ENCODE measurements at regions not wholly inside any gene's neighbourhood (a gene's known extent, or its start where the extent isn't known, plus 50 kb on each side); places are given as distances from the start of the nearest gene placed in this dataset.

DNA sequence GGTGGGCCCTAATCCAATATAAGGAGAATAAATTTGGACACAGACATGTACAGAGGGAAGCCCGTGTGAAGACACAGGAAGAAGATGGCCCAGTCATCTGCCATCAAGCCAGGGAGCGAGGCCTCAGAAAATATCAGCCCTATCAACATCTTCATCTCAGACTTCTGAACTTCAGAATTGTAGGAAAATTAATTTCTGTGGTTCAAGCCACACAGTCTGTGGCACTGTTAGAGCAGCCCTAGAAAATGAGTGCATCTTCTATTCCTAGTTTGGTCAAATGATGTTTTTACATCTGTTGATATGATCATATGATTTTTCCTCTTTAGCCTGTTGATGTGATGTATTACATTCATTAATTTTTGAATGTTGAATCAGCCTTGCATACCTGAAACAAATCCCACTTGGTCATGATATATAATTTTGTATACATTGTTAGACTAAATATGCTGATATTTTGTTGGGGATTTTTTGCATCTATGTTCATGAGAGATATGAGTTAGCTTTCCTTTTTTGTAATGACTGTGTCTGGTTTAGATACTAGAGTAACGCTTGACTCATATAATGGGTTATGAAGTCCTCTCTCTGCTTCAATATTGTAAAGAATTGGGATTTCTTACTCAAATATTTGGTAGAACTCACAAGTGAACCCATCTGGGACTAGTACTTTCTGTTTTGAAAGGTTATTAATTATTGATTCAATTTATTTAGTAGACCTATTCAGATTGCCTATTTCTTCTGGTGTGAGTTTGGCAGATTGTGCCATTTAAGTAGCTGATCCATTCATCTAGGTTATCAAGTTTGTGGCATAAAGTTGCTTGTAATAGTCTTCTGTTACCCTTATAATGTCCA is 451.4 kb downstream of the EIPR1 start:
- DNase-seq (ENCODE audit: low spot score), result no peak

DNA sequence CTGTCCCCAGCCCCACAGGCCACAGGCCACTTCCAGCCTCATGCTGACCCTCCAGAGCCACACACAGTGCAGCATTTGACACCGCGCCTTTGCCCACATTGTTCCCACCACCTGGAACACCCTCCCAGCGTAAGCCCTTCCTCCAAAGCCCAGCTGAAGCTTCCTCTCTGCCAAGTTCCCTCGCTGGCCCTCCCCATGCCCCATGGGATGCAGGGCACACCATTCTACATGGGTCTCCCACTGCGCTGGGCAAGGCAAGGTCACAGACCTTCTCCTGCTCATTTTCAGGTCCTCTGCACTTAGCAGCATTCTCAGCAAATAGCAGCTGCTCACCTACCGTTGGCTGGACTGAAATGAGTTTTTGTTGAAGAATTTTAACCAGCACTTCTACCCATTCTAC is 455.5 kb downstream of the EIPR1 start:
- DNase-seq (ENCODE audit: low spot score), result no peak

DNA sequence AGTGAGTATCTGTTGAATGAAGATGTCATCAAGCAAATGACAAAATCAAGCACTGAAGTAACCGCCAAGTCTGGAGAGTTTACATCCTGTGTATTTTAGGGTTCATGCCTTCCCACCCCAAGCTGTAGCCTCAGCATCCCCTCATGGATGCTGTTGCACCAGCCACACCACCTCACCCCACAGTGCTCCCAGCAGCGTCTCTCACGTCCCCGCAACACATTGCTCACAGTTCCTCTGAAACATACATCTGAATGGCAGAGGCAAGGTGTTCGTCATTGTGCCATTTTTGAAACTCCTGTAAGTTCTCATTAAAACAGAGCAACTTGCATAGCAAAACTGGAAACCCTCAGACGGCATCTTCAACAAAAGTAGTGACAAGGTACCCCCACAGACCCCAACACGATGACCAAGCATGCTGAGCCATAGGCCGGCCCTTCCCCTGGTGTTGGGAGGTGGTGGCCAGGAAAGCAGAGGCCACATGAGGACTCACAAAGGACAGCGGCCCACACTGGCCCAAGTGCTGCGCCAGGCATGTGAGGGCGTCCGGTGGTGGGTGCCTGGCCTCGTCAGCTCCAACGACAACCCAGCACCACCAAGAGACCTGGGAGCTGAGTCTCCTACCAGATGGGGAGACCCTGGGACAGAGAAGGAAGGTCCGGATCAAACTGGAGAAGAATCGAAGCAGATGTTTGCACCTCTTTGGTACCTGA is 456.5 kb downstream of the EIPR1 start:
- no peak for DNase-seq (ENCODE audit: low spot score)

DNA sequence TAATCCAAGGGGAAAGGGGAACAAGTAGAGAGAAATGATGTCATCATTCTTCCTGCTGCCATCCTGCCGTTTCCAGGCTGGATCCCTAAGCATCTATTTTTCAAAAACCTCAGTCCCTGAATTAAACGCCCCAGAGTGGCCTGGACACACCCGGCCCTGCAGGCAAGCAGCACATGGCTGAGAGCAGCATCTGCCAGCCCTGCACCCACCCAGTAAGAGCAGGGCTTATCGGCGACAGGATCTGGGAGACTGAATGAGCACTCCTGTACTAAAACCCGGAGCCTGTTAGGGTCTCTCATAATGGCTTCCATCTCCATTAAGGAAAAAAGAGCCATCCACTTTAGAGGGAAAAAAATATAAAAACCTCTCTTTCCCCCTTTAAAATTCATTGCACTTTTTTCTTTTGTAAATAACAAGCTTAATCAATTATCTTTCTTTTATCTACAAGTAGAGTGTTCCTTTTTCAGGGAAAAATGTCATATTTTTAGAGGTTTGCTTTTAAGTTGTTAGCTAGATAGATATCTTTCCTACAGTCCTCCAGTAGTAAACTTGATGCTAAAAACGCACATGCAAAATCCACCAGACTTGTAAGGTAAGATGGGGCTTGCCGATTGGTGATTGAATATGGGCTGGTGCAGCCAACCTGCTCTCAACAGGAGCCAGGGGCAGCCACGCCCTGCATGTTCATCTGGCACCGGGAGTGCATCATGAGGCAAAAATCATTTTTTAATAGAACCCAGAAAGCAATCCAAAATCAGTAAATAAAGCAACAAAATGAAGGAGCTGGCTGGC is 457.8 kb downstream of the EIPR1 start:
- DNase-seq (ENCODE audit: low spot score), result no peak

- no peak for DNase-seq (ENCODE audit: low spot score)
Measured at GRCh38 chr2:2919026-2919425, 458.6 kb downstream of the EIPR1 start.

- DNase-seq (ENCODE audit: low spot score), result no peak
Measured at GRCh38 chr2:2916621-2917020, 461.0 kb downstream of the EIPR1 start.

DNA sequence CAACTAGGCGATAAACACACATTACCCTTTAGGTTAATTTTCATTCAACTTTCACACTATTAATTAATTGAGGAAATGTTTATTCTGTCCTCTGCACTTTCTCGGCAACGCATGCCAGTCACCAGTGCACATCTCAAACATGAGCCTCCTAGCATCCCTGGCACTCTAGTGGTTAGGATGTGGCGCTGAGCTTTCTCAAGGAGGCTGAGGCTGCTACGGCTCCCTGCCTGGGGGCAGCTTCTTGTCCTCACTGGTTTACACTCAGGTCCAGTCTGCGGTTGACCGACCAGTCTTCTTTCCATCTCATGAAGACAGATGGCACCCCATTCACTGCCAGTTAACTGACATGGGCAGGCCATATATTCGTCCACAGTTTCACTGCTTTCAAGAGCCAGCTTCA is 463.4 kb downstream of the EIPR1 start:
- no peak for DNase-seq (ENCODE audit: low spot score)

DNA sequence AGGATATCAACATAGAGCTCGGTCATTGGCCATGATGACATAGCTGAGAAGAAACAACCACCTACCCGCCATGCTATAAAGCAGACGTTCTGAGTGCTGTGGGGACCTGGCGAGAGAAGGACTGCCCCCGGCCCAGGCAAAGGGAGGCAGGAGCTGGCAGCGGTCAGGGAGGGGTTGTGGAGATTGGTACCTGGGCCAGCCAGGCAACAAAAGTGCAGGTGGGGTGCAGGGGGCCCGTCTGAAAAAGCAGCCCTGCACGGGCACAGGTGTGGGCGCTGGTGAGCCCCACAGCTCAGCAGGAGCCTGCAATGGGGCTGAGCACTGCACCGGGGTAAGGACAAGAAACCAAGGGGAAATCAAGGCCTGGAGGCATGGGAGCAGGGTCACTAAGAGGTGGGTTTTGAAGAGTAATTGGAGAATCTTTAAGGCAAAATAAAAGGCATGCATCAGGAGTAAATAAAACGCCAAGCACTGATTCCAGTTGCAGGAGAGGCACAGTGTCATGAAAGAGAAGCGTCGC is 464.0 kb downstream of the EIPR1 start:
- DNase-seq (ENCODE audit: low spot score), result no peak

DNA sequence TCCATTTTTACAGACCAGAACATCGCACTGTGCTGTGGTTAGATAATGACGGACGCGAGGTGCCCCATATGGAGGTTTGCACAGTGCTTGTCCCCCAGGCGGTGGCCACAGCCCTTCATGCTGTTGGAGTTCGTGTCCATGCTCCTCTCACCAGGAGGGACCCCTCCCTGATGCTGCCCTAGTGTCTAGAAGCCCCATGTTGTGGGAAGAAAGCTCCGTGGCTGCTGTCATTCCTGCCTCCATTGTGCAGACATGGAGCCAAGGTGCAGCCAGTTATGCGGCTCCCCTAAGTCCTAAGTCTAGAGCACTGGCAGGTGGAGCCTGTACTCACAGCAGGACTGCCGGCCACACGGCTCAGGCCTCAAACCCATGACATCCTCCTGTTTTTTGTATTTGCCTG is 464.9 kb downstream of the EIPR1 start:
- DNase-seq (ENCODE audit: low spot score), result no peak

DNA sequence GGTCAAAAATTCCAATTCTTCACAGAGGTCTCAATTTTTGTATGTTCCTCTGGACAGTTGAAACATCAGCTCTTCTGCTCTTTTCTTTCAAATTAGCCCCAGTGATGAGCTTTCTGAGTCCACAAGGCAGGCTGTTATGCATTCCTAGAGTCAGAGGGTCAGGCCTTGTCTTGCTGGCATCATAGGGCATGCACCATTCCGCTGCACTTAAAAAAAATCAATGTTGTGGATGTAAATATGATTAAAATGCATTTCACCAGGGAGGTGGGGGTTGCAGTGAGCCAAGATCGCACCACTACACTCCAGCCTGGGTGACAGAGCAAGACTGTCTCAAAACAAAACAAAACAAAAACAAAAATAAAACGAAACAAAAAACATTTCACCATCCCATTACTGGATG is 465.3 kb downstream of the EIPR1 start:
- no peak for DNase-seq (ENCODE audit: low spot score)

GRCh38 chr2:2910259-2910658 is 467.4 kb downstream of the EIPR1 start:
- DNase-seq (ENCODE audit: low spot score), result no peak

DNA sequence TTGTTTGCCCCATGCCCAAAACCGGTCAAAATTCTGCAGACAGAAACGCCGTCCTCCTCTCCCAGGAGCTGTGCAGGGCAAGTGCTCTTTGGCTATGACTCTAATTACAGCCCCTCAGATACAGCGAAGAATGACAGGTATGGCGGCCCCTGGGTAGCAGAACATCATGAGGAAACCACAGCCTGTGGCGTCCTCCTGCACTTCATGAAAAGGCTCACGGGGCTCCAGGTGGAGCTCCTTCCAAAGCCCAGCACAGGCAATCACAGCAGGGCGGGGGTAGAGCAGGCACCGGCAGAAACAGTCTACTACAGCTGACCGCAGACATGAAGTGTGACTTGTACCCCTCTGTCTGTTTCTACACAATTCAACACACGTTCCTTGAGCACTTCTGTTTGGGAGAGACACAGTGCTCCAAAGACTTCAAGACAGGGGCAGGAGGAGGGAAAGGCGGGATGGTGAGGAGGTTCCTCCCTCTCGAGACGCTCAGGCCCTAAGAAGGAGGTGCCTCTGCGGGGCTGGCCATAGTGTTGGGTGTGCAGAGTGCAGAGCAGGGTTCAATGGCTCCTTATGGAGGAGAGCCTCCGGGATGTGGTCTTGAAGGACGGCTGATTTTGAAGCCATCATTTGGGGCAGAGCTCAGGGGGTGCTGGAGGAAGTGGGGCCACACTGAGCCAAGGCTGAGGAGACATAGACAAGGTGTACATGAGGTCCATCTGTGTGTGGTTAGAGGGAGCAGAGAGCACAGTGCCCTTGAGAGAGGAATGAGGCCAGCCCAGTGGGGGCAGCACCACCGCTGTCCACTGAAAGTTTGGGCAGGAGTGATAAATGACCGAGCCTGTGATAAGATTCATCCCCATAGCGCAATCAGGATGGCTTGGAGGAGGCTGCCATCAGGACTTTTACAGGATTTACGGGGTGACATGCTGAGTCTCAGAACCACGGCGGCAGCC is 468.3 kb downstream of the EIPR1 start:
- DNase-seq (ENCODE audit: low spot score), result no peak

DNA sequence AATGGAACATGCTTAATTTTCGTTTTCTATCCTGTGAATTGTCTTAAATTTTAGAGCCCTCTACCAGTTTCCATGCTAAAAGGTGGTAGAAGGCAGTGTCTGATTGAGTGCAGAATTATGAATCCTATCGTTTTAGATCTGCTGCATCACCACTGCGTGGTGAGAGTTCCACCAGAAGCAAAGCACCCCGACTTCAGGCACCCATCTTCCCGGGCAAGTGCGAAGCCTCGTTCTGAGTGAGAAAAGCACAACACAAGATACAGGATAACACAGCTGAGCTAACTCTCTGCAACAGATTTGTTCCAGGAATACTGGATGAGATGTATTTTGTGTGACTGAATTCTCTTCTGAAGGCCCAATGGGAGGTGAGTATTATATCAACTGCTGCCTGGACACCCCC is 471.5 kb downstream of the EIPR1 start:
- no peak for DNase-seq (ENCODE audit: low spot score)

DNA sequence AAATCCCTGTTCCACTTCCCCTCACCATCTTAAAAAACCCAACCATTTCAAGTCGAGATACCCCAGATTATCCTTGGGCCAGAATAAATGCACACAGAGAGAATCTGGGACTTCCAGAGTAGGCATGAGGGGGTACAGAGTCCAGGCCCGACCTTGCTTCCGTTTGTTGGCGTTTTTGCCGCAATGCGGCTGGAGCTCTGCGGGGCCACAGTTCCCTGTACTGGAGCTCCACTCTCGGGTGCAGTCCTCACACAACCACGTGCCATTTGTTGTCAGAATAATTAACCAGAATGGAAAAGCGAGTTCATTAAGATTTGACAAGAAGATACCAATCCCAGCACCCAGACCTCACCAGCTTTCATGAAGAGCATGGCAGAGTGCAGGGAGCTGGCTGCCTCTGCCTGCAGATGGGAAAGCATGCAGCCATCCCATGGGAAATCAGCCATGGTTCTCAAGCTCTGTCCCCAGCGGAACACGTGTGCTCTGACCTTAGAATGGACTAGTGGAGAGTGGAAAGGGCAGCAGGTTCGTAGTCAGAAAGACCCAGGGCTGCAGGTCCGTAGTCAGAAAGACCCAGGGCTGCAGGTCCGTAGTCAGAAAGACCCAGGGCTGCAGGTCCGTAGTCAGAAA is 472.8 kb downstream of the EIPR1 start:
- no peak for DNase-seq (ENCODE audit: low spot score)

GRCh38 chr2:2902547-2903281 is 474.9 kb downstream of the EIPR1 start:
- no peak for DNase-seq (ENCODE audit: low spot score)

DNA sequence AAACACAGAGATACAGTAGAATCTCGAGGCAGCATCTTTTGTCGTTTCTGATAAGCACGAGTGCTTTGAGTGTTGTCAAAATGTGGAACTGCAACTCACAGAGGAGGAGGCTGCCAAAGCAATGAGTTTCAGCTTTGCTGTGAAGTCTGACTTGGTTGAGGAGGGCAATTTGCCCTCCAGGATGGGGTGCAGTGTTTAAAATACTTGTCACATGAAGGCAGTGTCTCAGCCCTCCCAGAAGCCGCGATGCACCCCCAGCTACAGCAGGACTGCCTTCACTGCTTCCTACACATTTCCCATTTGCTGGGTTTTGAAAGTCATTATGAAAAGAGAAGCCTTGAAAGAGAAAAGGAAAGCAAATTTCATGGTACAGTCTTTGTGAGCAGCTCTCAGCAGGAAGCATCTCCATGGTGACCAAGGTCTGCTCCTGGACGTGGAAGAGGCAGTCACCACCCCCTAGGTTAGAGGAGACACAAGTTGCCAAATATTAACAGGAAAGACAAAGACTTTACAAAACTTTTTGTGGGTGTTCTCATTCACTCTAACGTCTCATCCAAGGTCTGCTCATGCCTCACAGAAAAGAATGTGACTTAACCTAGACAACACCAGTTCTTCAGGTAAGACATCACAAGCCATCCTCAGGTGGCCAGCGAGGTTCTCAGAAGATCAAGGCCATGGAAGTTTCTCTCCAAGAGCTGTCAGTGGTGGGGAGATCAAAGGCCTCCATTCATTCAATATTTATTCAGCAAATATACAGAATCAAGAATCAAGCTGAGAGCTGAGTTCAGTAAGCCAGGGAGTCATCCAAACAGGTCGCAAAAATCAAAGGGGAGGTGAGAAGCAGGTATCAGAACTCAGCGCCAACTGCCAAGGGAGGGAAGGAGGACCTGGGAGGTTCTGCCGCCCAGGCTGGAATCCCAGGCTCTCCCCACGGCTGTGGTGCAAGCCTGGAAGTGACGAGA is 476.0 kb downstream of the EIPR1 start:
- no peak for DNase-seq (ENCODE audit: low spot score)

DNA sequence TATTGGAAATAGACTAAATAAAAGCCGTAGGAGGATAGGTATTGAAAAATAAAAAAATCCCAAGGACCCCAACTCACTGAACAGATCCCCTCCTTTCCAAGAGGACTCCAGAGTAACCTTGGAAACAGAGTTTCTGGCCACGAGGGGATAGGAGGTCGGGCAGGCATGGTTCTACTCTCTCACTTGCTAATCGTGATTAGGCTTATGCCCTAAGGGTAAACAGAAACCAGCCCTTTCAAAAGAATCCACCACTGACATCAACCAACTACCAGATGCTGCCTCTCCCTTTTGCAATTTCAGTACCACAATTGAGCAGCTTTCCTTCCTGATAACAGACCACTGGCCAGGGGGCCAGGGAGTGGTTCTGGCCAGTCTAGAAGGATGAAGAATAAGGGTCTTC is 477.8 kb downstream of the EIPR1 start:
- no peak for DNase-seq (ENCODE audit: low spot score)

DNA sequence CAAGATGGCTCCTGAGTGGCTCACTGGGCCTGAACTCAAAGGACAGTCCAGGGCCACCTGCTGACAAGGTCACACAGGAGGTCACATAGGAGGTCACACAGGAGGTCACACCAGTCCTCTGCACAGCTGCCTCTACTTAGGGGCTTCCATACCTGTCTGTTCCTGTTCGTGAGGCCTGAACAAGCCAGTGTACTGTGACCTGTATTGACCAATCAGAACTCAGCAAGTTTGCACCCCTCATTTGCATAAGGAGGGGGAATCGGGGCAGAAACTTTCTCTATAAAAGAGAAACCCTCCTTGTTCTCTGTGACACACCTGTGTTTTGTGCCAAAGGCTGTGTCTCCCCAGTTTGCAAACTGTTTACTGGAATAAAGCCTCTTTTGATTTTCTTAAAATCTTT is 478.9 kb downstream of the EIPR1 start:
- DNase-seq (ENCODE audit: low spot score), result no peak

- no peak for DNase-seq (ENCODE audit: low spot score)
Measured at GRCh38 chr2:2896643-2897042, 481.0 kb downstream of the EIPR1 start.

Measured in CD4-positive, alpha-beta T cell treated with Interleukin-15 for 4 hours (primary cell).